Transverse colon (tissue), 4 donors: ENCODE measurements at regions not wholly inside any gene's neighbourhood (a gene's known extent, or its start where the extent isn't known, plus 50 kb on each side); places are given as distances from the start of the nearest gene placed in this dataset.
A peak's percentile ranks its signal among the peaks of the same experiment; 100 is the strongest.

Experiments used
- DNase-seq: peaks from one replicate; pipeline ENCODE4 v3.0.0-alpha.2; 2019
- H3K27ac ChIP-seq, 4 donors: fragments of 200-600 bp; sonication (generic); 2 replicates each; pipeline ENCODE4 v1.5.1; 2016 to 2018; ENCODE audit warnings: inconsistent platforms in 4 of 4
- H3K27me3 ChIP-seq: fragments of 200-600 bp; sonication (generic); 2 replicates; pipeline ENCODE4 v1.5.1; 2017; ENCODE audit warnings: inconsistent platforms
- H3K36me3 ChIP-seq, 4 donors: fragments of 200-600 bp; sonication (generic); 2 replicates each; pipeline ENCODE4 v1.5.1; 2017 to 2019; ENCODE audit warnings: inconsistent platforms in 4 of 4
- H3K4me1 ChIP-seq, 4 donors: fragments of 200-600 bp; sonication (generic); 2 replicates each; pipeline ENCODE4 v1.5.1; 2017 to 2020; ENCODE audit warnings: inconsistent platforms in 4 of 4
- H3K4me3 ChIP-seq, 4 donors: fragments of 200-600 bp; sonication (generic); 1 replicate in 1 of 4; 2 replicates in 3 of 4; pipeline versions ENCODE4 v1.5.1 to v1.6.1; 2017 to 2019; ENCODE audit warnings: inconsistent platforms in 4 of 4
- H3K9me3 ChIP-seq, 2 donors: fragments of 200-600 bp; sonication (generic); 2 replicates each; pipeline ENCODE4 v1.5.1; 2017 to 2019; ENCODE audit warnings: inconsistent platforms in 2 of 2
- EP300 ChIP-seq: sonication (generic); formaldehyde crosslinking; IDR thresholded peaks from one replicate; pipeline ENCODE4 v1.6.1; 2017; ENCODE audit warnings: antibody characterized with exemption, low read depth
- POLR2A ChIP-seq: fragments of 450-650 bp; IDR thresholded peaks from one replicate; pipeline ENCODE4 v1.6.1; 2016; ENCODE audit warnings: antibody characterized with exemption, mild to moderate bottlenecking, moderate library complexity
- POLR2AphosphoS5 ChIP-seq, 3 donors: sonication (generic); formaldehyde crosslinking; IDR thresholded peaks; one replicate each; pipeline ENCODE4 v1.6.1; 2016; ENCODE audit warnings: antibody characterized with exemption in 3 of 3
- WGBS, 2 donors: methylation state at CpG; one replicate each; pipeline ENCODE4 v1.1.5; 2018; ENCODE audit warnings: low coverage in 1 of 2; 5-methylcytosine and 5-hydroxymethylcytosine counted together
- in situ Hi-C, 4 donors: fragments of 200-750 bp; cut with MboI; loops; one replicate each; pipeline versions ENCODE4 v1.15.0 to v1.15.1; 2017; ENCODE audit warnings: low sequenced_read_pairs in 3 of 4, low pct_ligation_motif_present in 1 of 4, low pct_unique_long_range_greater_than_20kb in 1 of 4
- intact Hi-C: fragments of 100-400 bp; cut with DNase I; formaldehyde crosslinking; loops from one replicate; pipeline ENCODE4 v1.15.1; 2023; ENCODE audit warnings: low total_unique reads
- TF ChIP-seq, protein P1 (sequence below), 5 experiments: fragments of 200-600 bp in 3 of 5; fragments of 450-650 bp in 2 of 5; sonication (generic) in 3 of 5; IDR thresholded peaks; 1 replicate in 2 of 5; 2 replicates in 3 of 5; pipeline ENCODE4 v1.5.1; 2016 to 2017; ENCODE audit warnings: antibody characterized with exemption in 5 of 5, inconsistent platforms in 3 of 5, mild to moderate bottlenecking in 2 of 5, moderate library complexity in 1 of 5

DNA sequence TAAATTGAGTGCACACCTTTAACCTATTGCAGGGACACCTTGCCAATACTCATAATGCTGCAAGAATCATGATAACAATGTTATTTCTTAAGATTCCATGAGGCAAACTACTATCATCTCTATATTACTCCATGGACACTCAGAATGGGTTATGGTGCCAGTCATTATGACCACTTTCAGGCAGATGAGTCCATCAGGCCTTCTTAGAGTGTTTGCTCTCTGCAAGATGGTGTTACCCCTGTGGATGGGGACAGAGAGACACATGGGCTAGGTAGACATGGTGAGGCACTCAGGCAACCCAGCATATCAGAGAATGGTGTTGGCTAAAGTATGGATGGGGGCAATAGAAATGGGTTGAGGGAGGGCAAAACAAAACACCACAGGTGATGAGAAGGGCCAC lies 59.7 kb downstream of the XCL2 start:
- TF ChIP-seq POLR2A (no peak), EP300 (no peak), POLR2AphosphoS5 (IDR thresholded peaks at IDR 0.05) (no peak)
- TF ChIP-seq, protein P1, sequence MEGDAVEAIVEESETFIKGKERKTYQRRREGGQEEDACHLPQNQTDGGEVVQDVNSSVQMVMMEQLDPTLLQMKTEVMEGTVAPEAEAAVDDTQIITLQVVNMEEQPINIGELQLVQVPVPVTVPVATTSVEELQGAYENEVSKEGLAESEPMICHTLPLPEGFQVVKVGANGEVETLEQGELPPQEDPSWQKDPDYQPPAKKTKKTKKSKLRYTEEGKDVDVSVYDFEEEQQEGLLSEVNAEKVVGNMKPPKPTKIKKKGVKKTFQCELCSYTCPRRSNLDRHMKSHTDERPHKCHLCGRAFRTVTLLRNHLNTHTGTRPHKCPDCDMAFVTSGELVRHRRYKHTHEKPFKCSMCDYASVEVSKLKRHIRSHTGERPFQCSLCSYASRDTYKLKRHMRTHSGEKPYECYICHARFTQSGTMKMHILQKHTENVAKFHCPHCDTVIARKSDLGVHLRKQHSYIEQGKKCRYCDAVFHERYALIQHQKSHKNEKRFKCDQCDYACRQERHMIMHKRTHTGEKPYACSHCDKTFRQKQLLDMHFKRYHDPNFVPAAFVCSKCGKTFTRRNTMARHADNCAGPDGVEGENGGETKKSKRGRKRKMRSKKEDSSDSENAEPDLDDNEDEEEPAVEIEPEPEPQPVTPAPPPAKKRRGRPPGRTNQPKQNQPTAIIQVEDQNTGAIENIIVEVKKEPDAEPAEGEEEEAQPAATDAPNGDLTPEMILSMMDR (IDR thresholded peaks at IDR 0.05): no peak
- no peak for DNase-seq
- Histone ChIP-seq H3K36me3 (no peaks in the 10 kb centered on the region), H3K4me3 (no peak overlapping the region), H3K9me3 (no peaks in the 10 kb centered on the region), H3K27ac (peak overlapping the region in 3 of 4 donors; percentile 49 to 78 (median 68)), H3K27me3 (no peaks in the 10 kb centered on the region), H3K4me1 (peaks cover 3 to 47% (median 25%) of the 10 kb centered on the region in 4 donors)
- intact Hi-C loops (no loop called here), in situ Hi-C loops (no loop called here)

DNA sequence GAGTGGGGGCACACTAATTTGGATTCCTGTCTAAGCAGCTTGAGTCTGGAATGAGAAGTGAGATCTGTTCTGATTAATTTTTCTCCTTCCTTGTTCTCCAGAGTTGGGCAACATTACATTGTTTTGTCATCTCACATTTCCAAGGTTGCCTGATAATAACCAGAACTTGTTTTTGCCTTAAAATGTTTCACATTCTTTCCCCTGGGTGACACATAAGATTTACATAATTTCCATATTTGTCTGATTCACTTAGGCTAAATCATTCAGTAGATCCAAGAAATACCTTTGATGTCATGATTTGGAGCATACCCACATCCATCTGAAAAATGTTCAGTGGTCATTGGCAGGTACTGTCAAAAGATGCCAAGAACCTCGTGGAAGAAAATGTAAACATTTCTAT lies 60.3 kb downstream of the XCL2 start:
- Histone ChIP-seq H3K27ac (peak overlapping the region; percentile 29 to 80 (median 64)), H3K4me1 (peaks cover 3 to 47% (median 25%) of the 10 kb centered on the region in 4 donors), H3K9me3 (no peaks in the 10 kb centered on the region), H3K4me3 (no peak overlapping the region), H3K36me3 (no peaks in the 10 kb centered on the region), H3K27me3 (no peaks in the 10 kb centered on the region)
- WGBS, 2 donors: 0 to 57% methylated on average over 1 of the region's 1 CpG
- TF ChIP-seq POLR2A (no peak), POLR2AphosphoS5 (IDR thresholded peaks at IDR 0.05) (peak; percentile 82 to 86 (median 82)), EP300 (peak; percentile 20)
- TF ChIP-seq, protein P1 (IDR thresholded peaks at IDR 0.05): no peak
- in situ Hi-C loops (no loop called here), intact Hi-C loops (no loop called here)
- no peak for DNase-seq

DNA sequence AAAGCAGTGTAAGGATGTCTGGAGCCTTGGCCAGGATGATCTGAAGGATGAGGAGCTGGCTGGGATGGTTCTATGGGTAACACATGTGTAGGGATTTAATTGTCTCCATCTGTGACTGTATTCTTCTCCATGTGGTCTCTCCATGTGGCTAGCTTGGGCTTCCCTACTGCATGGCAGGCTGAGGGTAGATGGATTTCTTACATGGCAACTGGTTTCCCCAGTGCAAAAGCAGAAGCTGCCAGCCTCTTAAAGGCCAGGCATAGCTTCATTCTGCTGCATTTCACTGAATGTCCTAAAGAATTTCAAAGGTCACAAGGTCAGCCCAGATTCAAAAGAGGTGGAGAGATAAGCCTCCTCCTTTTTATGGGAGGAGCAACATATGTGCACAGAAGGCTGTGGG lies 61.7 kb downstream of the XCL2 start:
- in situ Hi-C loops: no loop called here
- no peak for DNase-seq
- Histone ChIP-seq H3K27ac (peak overlapping the region in 3 of 4 donors; percentile 49 to 80 (median 78)), H3K4me1 (peaks cover 3 to 47% (median 25%) of the 10 kb centered on the region in 4 donors), H3K9me3 (no peaks in the 10 kb centered on the region), H3K4me3 (no peak overlapping the region), H3K27me3 (no peaks in the 10 kb centered on the region), H3K36me3 (no peaks in the 10 kb centered on the region)
- intact Hi-C loops: no loop called here
- TF ChIP-seq EP300 (no peak), POLR2A (no peak), POLR2AphosphoS5 (IDR thresholded peaks at IDR 0.05) (no peak)
- TF ChIP-seq, protein P1 (IDR thresholded peaks at IDR 0.05): no peak

DNA sequence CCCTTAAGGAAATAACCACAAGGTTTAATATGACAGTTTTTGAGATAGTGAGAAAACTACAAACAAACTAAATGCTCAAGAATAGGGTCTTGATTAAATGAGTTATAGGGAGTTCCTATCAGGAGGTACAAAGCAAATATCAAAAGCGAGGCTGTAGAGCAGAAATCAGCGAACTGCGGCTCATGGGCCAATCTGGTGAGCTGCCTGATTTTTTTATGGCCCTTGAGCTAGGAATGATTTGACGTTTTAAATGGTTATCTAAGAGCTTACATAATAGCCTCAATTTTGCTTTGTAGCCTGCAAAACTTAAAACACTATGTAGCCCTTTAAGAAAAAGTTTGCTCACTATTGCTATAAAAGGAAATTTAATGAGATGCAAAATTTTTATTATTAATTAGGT lies 62.2 kb downstream of the XCL2 start:
- H3K27ac ChIP-seq: peak overlapping the region in 3 of 4 donors; percentile 49 to 80 (median 78)
- H3K36me3 ChIP-seq: no peaks in the 10 kb centered on the region
- 26 to 36% methylated on average over 4 of the region's 4 CpGs for WGBS, 2 donors
- H3K4me3 ChIP-seq: no peak overlapping the region
- DNase-seq: no peak
- H3K9me3 ChIP-seq: no peaks in the 10 kb centered on the region
- in situ Hi-C loops (no loop called here), intact Hi-C loops (no loop called here)
- TF ChIP-seq, protein P1 (IDR thresholded peaks at IDR 0.05): no peak
- TF ChIP-seq POLR2A (no peak), EP300 (no peak), POLR2AphosphoS5 (IDR thresholded peaks at IDR 0.05) (no peak)
- no peaks in the 10 kb centered on the region for H3K27me3 ChIP-seq
- H3K4me1 ChIP-seq: peaks cover 3 to 47% (median 25%) of the 10 kb centered on the region in 4 donors
